ENCODE measurements at regions not wholly inside any gene's neighbourhood (a gene's known extent, or its start where the extent isn't known, plus 50 kb on each side); places are given as distances from the start of the nearest gene placed in this dataset.

GRCh38 chrY:19232276-19232994 is 458.9 kb upstream of the HSFY2 start:
- DNase-seq (ENCODE audit: missing footprints): no peak
- intact Hi-C loops (cut with DNase I): no loop called here
- no peak for ATAC-seq

GRCh38 chrY:19220784-19221183 is 447.2 kb upstream of the HSFY2 start:
- intact Hi-C loops (cut with DNase I): no loop called here

GRCh38 chrY:19208915-19209314 is 435.4 kb upstream of the HSFY2 start:
- DNase-seq (ENCODE audit: missing footprints) (no peak), ATAC-seq (no peak)
- intact Hi-C loops (cut with DNase I): no loop called here

More at GRCh38 chrY:19220784-19221183, 447.2 kb upstream of the HSFY2 start:
- DNase-seq (ENCODE audit: missing footprints) (no peak), ATAC-seq (no peak)

- intact Hi-C loops (cut with DNase I): no loop called here
- DNase-seq (ENCODE audit: missing footprints) (no peak), ATAC-seq (no peak)
Measured at GRCh38 chrY:19207048-19207447, 433.5 kb upstream of the HSFY2 start.

- intact Hi-C loops (cut with DNase I): no loop called here
- DNase-seq (ENCODE audit: missing footprints) (no peak), ATAC-seq (no peak)
Measured at GRCh38 chrY:19180824-19181223, 407.3 kb upstream of the HSFY2 start.

GRCh38 chrY:19168202-19168565 is 394.6 kb upstream of the HSFY2 start:
- intact Hi-C loops (cut with DNase I): no loop called here
- ATAC-seq (no peak), DNase-seq (ENCODE audit: missing footprints) (no peak)

GRCh38 chrY:19167319-19168201 is 394.0 kb upstream of the HSFY2 start:
- no peak for DNase-seq (ENCODE audit: missing footprints)
- intact Hi-C loops (cut with DNase I): no loop called here
- ATAC-seq: no peak

GRCh38 chrY:19148783-19149182 is 375.2 kb upstream of the HSFY2 start:
- no peak for DNase-seq (ENCODE audit: missing footprints)
- no peak for ATAC-seq
- intact Hi-C loops (cut with DNase I): no loop called here

GRCh38 chrY:19146296-19146695 is 372.8 kb upstream of the HSFY2 start:
- ATAC-seq: no peak
- no peak for DNase-seq (ENCODE audit: missing footprints)
- intact Hi-C loops (cut with DNase I): no loop called here

GRCh38 chrY:19142093-19142492 is 368.6 kb upstream of the HSFY2 start:
- ATAC-seq: no peak
- DNase-seq (ENCODE audit: missing footprints): no peak
- intact Hi-C loops (cut with DNase I): no loop called here

- intact Hi-C loops (cut with DNase I): no loop called here
- ATAC-seq (no peak), DNase-seq (ENCODE audit: missing footprints) (no peak)
Measured at GRCh38 chrY:19140285-19140920, 366.9 kb upstream of the HSFY2 start.

GRCh38 chrY:19134426-19134825 is 360.9 kb upstream of the HSFY2 start:
- ATAC-seq (no peak), DNase-seq (ENCODE audit: missing footprints) (no peak)
- intact Hi-C loops (cut with DNase I): no loop called here

GRCh38 chrY:19130569-19131358 is 357.2 kb upstream of the HSFY2 start:
- DNase-seq (ENCODE audit: missing footprints) (no peak), ATAC-seq (no peak)
- intact Hi-C loops (cut with DNase I): no loop called here

GRCh38 chrY:19126889-19127288 is 353.4 kb upstream of the HSFY2 start:
- intact Hi-C loops (cut with DNase I): no loop called here
- ATAC-seq (no peak), DNase-seq (ENCODE audit: missing footprints) (no peak)

- no peak for ATAC-seq
- DNase-seq (ENCODE audit: missing footprints): no peak
- intact Hi-C loops (cut with DNase I): no loop called here
Measured at GRCh38 chrY:19124609-19125008, 351.1 kb upstream of the HSFY2 start.

GRCh38 chrY:19122450-19122849 is 348.9 kb upstream of the HSFY2 start:
- DNase-seq (ENCODE audit: missing footprints): no peak
- no peak for ATAC-seq
- intact Hi-C loops (cut with DNase I): no loop called here

GRCh38 chrY:19098349-19098748 is 324.8 kb upstream of the HSFY2 start:
- intact Hi-C loops (cut with DNase I): no loop called here
- DNase-seq (ENCODE audit: missing footprints) (no peak), ATAC-seq (no peak)

- DNase-seq (ENCODE audit: missing footprints) (no peak), ATAC-seq (no peak)
- intact Hi-C loops (cut with DNase I): no loop called here
Measured at GRCh38 chrY:19095460-19095859, 321.9 kb upstream of the HSFY2 start.

- ATAC-seq (no peak), DNase-seq (ENCODE audit: missing footprints) (no peak)
- intact Hi-C loops (cut with DNase I): no loop called here
Measured at GRCh38 chrY:19083006-19083405, 309.5 kb upstream of the HSFY2 start.
